CD4-positive, alpha-beta T cell (primary cell): ENCODE measurements at regions not wholly inside any gene's neighbourhood (a gene's known extent, or its start where the extent isn't known, plus 50 kb on each side); places are given as distances from the start of the nearest gene placed in this dataset.
"Not testable (repeated sequence)": the region's sequence is repeated elsewhere in the genome, so short reads cannot be mapped to it uniquely, and the experiment has no call there.

Source experiments
- ATAC-seq: fragments of 200-7000 bp; cut with Tn5 transposase; one replicate; pipeline ENCODE4 v1.10.0; 2022; ENCODE audit warnings: mild to moderate bottlenecking; ENCODE audit not compliant: poor library complexity
- CTCF ChIA-PET: fragments of 350-600 bp; sonication (Branson Sonifier 250); formaldehyde crosslinking; loops from one replicate; lab custom pipeline; 2021; ENCODE audit warnings: antibody characterized with exemption, inconsistent platforms; lab: Charles Lee
- POLR2A ChIA-PET: fragments of 350-600 bp; sonication (Branson Sonifier 250); formaldehyde crosslinking; loops from one replicate; lab custom pipeline; 2021; ENCODE audit warnings: antibody characterized with exemption, inconsistent platforms; lab: Charles Lee
- DNase-seq, 14 experiments: peaks; one replicate each; pipeline ENCODE4 v3.0.0-alpha.2; 2013 to 2020; ENCODE audit warnings: mixed read lengths in 2 of 14
- H3K27ac ChIP-seq, 2 donors: one replicate each; pipeline versions ENCODE4 v1.5.1 to v1.7.0; 2013; ENCODE audit warnings: low read length in 2 of 2, low read depth in 1 of 2, mild to moderate bottlenecking in 1 of 2
- H3K27me3 ChIP-seq, 2 experiments: 1 replicate in 1 of 2; 2 replicates in 1 of 2; pipeline versions ENCODE4 v1.6.1 to v1.7.0; 2013; ENCODE audit warnings: low read length in 2 of 2, control low read depth in 1 of 2, mild to moderate bottlenecking in 1 of 2, moderate library complexity in 1 of 2; ENCODE audit not compliant: insufficient read depth in 2 of 2, control insufficient read depth in 1 of 2
- H3K36me3 ChIP-seq: one replicate; pipeline ENCODE4 v1.6.1; 2013; ENCODE audit warnings: low read length, control low read depth; ENCODE audit not compliant: insufficient read depth
- H3K4me1 ChIP-seq: one replicate; pipeline ENCODE4 v1.6.1; 2013; ENCODE audit warnings: low read length, control low read depth; ENCODE audit not compliant: insufficient read depth
- H3K4me3 ChIP-seq: one replicate; pipeline ENCODE4 v1.5.1; 2013; ENCODE audit warnings: mild to moderate bottlenecking, low read length, moderate library complexity
- H3K9me3 ChIP-seq, 2 experiments: 1 replicate in 1 of 2; 2 replicates in 1 of 2; pipeline versions ENCODE4 v1.6.1 to v1.7.0; 2013; ENCODE audit warnings: low read length in 2 of 2, mild to moderate bottlenecking in 2 of 2, control low read depth in 1 of 2, moderate library complexity in 1 of 2; ENCODE audit not compliant: control insufficient read depth in 1 of 2, insufficient read depth in 1 of 2
- H3K27ac Mint-ChIP-seq: one replicate; pipeline ENCODE4 v1.8.0; 2020; ENCODE audit warnings: mixed read lengths
- H3K27me3 Mint-ChIP-seq: one replicate; pipeline ENCODE4 v1.8.0; 2021; ENCODE audit warnings: mixed read lengths
- H3K36me3 Mint-ChIP-seq: one replicate; pipeline ENCODE4 v1.8.0; 2021; ENCODE audit warnings: low read depth, mixed read lengths
- H3K4me1 Mint-ChIP-seq: one replicate; pipeline ENCODE4 v1.8.0; 2021; ENCODE audit warnings: low read depth, mixed read lengths
- H3K4me3 Mint-ChIP-seq: one replicate; pipeline ENCODE4 v1.8.0; 2020; ENCODE audit warnings: mild to moderate bottlenecking, mixed read lengths
- H3K9me3 Mint-ChIP-seq: one replicate; pipeline ENCODE4 v1.8.0; 2020; ENCODE audit warnings: mixed read lengths
- intact Hi-C, 2 experiments: fragments of 100-400 bp; cut with DNase I in 1 of 2; cut with micrococcal nuclease in 1 of 2; formaldehyde crosslinking; loops; one replicate each; pipeline versions ENCODE4 v1.15.1 to v1.9.0; 2023 to 2025; cut with DNase I, micrococcal nuclease
- TF ChIP-seq, protein P1 (sequence below): fragments of 200-600 bp; IDR thresholded peaks from one replicate; pipeline ENCODE4 v1.8.0; 2022; ENCODE audit warnings: antibody characterized with exemption, mild to moderate bottlenecking

DNA sequence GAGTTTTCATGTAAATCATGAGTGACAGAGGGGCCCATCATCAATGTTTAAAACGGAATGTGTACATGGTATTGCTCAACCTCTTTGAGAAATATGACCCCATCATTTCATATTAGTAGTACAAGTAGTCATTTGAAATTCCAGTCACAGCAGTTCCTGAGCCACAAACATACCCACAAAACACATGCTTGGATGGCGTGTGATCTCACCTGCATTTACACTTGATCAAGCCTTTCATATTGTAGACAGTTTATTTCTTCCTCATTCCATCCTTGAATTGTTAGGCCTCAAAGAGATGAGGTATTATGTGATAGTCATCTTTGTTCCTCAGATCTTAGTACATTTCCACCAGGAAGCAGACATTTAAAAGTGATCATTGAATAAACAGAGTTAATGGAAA is 96.8 kb upstream of the TAS2R1 start:
- ATAC-seq: no peak
- ChIA-PET CTCF (no interaction called here), POLR2A (no interaction called here)
- H3K4me1 ChIP-seq: no peaks in the 10 kb centered on the region
- H3K27ac Mint-ChIP-seq: no peak overlapping the region
- H3K9me3 ChIP-seq: peaks cover 0 to 29% of the 10 kb centered on the region in 2 experiments
- intact Hi-C loops: no loop called here
- H3K9me3 Mint-ChIP-seq: peaks cover 3% of the 10 kb centered on the region
- no peak overlapping the region for H3K4me3 Mint-ChIP-seq
- no peak for DNase-seq
- TF ChIP-seq, protein P1, sequence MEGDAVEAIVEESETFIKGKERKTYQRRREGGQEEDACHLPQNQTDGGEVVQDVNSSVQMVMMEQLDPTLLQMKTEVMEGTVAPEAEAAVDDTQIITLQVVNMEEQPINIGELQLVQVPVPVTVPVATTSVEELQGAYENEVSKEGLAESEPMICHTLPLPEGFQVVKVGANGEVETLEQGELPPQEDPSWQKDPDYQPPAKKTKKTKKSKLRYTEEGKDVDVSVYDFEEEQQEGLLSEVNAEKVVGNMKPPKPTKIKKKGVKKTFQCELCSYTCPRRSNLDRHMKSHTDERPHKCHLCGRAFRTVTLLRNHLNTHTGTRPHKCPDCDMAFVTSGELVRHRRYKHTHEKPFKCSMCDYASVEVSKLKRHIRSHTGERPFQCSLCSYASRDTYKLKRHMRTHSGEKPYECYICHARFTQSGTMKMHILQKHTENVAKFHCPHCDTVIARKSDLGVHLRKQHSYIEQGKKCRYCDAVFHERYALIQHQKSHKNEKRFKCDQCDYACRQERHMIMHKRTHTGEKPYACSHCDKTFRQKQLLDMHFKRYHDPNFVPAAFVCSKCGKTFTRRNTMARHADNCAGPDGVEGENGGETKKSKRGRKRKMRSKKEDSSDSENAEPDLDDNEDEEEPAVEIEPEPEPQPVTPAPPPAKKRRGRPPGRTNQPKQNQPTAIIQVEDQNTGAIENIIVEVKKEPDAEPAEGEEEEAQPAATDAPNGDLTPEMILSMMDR: no peak
- no peaks in the 10 kb centered on the region for H3K27me3 ChIP-seq
- no peak overlapping the region for H3K4me3 ChIP-seq
- no peaks in the 10 kb centered on the region for H3K36me3 Mint-ChIP-seq
- no peak overlapping the region for H3K27ac ChIP-seq
- H3K27me3 Mint-ChIP-seq: no peaks in the 10 kb centered on the region
- H3K36me3 ChIP-seq: no peaks in the 10 kb centered on the region
- H3K4me1 Mint-ChIP-seq: no peaks in the 10 kb centered on the region

DNA sequence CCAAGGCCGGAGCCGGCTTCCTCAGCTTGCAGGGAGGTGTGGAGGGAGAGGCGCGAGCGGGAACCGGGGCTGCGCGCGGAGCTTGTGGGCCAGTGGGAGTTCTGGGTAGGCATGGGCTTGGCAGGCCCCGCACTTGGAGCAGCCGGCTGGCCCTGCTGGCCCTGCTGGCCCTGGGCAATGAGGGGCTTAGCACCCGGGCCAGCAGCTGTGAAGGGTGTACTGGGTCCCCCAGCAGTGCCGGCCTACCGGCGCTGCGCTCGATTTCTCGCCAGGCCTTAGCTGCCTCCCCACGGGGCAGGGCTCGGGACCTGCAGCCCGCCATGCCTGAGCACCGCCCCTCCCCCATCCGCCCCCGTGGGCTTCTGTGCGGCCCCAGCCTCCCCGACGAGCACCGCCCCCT is 95.1 kb upstream of the TAS2R1 start:
- H3K4me1 Mint-ChIP-seq, H3K36me3 Mint-ChIP-seq, H3K27me3 ChIP-seq, H3K9me3 Mint-ChIP-seq, POLR2A ChIA-PET, H3K4me1 ChIP-seq, intact Hi-C loops, H3K27ac ChIP-seq, H3K36me3 ChIP-seq, H3K4me3 ChIP-seq, ATAC-seq, H3K27ac Mint-ChIP-seq, DNase-seq, CTCF ChIA-PET, H3K27me3 Mint-ChIP-seq, H3K4me3 Mint-ChIP-seq: not testable (repeated sequence)
- peaks cover 0 to 20% of the 10 kb centered on the region in 2 experiments for H3K9me3 ChIP-seq

DNA sequence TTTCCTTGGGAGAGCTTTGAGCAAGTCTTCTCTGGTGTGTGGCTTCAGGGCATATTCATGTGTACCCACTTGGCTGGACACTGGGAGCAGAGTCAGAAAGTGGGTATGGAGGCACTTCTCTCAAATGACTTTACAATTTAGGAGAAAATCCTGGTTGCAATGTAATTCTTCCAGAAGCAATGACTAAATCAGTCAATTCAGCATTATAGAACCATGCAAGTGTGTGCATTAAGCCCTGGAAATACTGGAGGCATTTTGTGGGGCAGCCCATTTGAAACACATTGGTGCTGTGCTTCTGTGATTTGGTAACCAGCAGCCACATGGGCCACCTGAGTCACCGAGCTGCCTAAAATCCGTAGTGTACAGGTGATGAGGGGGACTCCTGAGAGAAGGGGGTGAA is 94.6 kb upstream of the TAS2R1 start:
- H3K36me3 Mint-ChIP-seq: no peaks in the 10 kb centered on the region
- TF ChIP-seq, protein P1: no peak
- intact Hi-C loops: no loop called here
- peaks cover 5% of the 10 kb centered on the region for H3K9me3 Mint-ChIP-seq
- ATAC-seq (no peak), DNase-seq (no peak)
- Histone ChIP-seq H3K36me3 (no peaks in the 10 kb centered on the region), H3K27ac (no peak overlapping the region), H3K9me3 (peaks cover 0 to 18% of the 10 kb centered on the region in 2 experiments), H3K4me3 (no peak overlapping the region), H3K4me1 (no peaks in the 10 kb centered on the region), H3K27me3 (no peaks in the 10 kb centered on the region)
- ChIA-PET POLR2A (no interaction called here), CTCF (no interaction called here)
- H3K4me1 Mint-ChIP-seq: no peaks in the 10 kb centered on the region
- no peaks in the 10 kb centered on the region for H3K27me3 Mint-ChIP-seq
- no peak overlapping the region for H3K27ac Mint-ChIP-seq
- H3K4me3 Mint-ChIP-seq: no peak overlapping the region

DNA sequence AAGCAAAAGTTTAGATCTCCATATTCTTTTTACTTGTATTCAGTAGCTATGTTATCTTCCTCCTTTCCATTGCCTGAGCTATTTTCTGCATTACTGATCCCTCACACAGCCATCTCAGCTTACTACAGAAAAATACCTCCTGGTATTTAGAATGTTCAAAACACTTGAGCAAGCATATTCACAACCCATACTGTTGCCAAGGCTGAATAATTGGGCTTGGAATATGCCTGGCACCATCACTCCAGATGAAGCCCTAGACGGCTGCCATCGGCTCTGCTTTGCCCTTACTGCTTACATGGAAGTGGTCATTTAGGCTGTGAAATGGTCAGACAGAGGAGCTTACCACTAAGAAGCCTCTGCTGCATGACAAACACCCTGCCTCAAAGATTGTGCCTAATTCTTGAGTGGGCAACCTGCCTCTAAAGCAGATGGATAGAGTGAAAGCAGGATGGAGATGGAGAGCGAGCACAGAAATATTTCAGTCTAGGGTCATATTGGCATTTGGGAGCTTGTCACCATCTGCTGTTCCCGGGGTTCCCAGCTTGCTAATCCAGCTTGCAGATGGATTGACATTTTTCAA is 92.5 kb upstream of the TAS2R1 start:
- H3K27ac Mint-ChIP-seq: no peak overlapping the region
- no peak overlapping the region for H3K4me3 Mint-ChIP-seq
- H3K4me3 ChIP-seq: no peak overlapping the region
- H3K9me3 Mint-ChIP-seq: peaks cover 2% of the 10 kb centered on the region
- no peaks in the 10 kb centered on the region for H3K4me1 ChIP-seq
- H3K27ac ChIP-seq: no peak overlapping the region
- ChIA-PET CTCF (no interaction called here), POLR2A (no interaction called here)
- H3K27me3 ChIP-seq: no peaks in the 10 kb centered on the region
- H3K36me3 Mint-ChIP-seq: no peaks in the 10 kb centered on the region
- H3K27me3 Mint-ChIP-seq: no peaks in the 10 kb centered on the region
- TF ChIP-seq, protein P1: no peak
- H3K9me3 ChIP-seq: peaks cover 0 to 21% of the 10 kb centered on the region in 2 experiments
- ATAC-seq: no peak
- no peak for DNase-seq
- H3K4me1 Mint-ChIP-seq: no peaks in the 10 kb centered on the region
- intact Hi-C loops: no loop called here
- H3K36me3 ChIP-seq: no peaks in the 10 kb centered on the region
